H1 (cell line): ENCODE measurements at regions not wholly inside any gene's neighbourhood (a gene's known extent, or its start where the extent isn't known, plus 50 kb on each side); places are given as distances from the start of the nearest gene placed in this dataset.

ENCODE experiments used
- CTCF ChIP-seq, 3 experiments: IDR thresholded peaks; 1 replicate in 2 of 3; 2 replicates in 1 of 3; pipeline versions ENCODE4 v1.5.1 to v1.6.1; 2011; ENCODE audit warnings: low read length in 3 of 3, mild to moderate bottlenecking in 3 of 3, inconsistent platforms in 2 of 3, low read depth in 1 of 3, moderate library complexity in 1 of 3; ENCODE audit not compliant: insufficient read depth in 1 of 3; ENCODE audit errors: control extremely low read depth in 1 of 3
- KDM4A ChIP-seq: IDR thresholded peaks from one replicate; pipeline ENCODE4 v1.7.1; 2012; ENCODE audit warnings: low read depth, mild to moderate bottlenecking, moderate library complexity, low read length, inconsistent platforms; ENCODE audit not compliant: severe bottlenecking
- YY1 ChIP-seq: IDR thresholded peaks from 2 replicates; pipeline ENCODE4 v1.6.1; 2011; ENCODE audit warnings: low read depth, mild to moderate bottlenecking, low read length

GRCh38 chr1:199644912-199645311 lies 382.6 kb upstream of the NR5A2 start:
- TF ChIP-seq CTCF (IDR thresholded peaks at IDR 0.05; ENCODE audit: control extremely low read depth in 1 of 3, insufficient read depth in 1 of 3, low read depth in 1 of 3, low read length in 3 of 3) (no peak), YY1 (no peak), KDM4A (no peak)
